ENCODE measurements at regions not wholly inside any gene's neighbourhood (a gene's known extent, or its start where the extent isn't known, plus 50 kb on each side); places are given as distances from the start of the nearest gene placed in this dataset.

DNA sequence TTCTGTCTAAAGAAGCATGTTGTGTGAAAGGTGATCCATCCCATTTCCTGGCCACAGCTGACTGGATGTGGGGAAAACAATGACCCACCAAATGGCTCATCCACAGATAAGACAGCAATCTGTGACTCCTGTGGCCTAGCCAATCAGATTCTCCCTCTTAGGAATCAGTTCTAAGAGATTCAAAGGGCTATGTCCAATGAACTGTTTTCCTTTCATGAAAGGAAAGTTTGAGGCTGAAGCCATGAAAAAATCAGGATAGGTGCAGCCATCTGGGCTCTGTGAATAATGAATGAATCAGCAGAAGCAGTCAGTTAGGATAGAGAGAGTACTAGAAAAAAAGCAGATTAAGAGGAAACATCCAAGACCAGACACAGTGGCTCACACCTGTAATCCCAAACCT is 164.7 kb downstream of the NRIP1 start:
- no peak for TF ChIP-seq CHD2 (IDR thresholded peaks at IDR 0.05; ENCODE audit: borderline replicate concordance, low read depth, low read length)
- no peak for TF ChIP-seq CBFB (IDR thresholded peaks at IDR 0.05; ENCODE audit: low read depth)
- TF ChIP-seq, protein P1, sequence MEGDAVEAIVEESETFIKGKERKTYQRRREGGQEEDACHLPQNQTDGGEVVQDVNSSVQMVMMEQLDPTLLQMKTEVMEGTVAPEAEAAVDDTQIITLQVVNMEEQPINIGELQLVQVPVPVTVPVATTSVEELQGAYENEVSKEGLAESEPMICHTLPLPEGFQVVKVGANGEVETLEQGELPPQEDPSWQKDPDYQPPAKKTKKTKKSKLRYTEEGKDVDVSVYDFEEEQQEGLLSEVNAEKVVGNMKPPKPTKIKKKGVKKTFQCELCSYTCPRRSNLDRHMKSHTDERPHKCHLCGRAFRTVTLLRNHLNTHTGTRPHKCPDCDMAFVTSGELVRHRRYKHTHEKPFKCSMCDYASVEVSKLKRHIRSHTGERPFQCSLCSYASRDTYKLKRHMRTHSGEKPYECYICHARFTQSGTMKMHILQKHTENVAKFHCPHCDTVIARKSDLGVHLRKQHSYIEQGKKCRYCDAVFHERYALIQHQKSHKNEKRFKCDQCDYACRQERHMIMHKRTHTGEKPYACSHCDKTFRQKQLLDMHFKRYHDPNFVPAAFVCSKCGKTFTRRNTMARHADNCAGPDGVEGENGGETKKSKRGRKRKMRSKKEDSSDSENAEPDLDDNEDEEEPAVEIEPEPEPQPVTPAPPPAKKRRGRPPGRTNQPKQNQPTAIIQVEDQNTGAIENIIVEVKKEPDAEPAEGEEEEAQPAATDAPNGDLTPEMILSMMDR (IDR thresholded peaks at IDR 0.05 in 2 of 3, conservative IDR thresholded peaks at IDR 0.05 in 1 of 3; ENCODE audit: control insufficient read depth in 2 of 3, extremely low read depth in 1 of 3, insufficient read depth in 1 of 3, low read depth in 3 of 3, low read length in 3 of 3) = no peak
